ENCODE measurements at regions not wholly inside any gene's neighbourhood (a gene's known extent, or its start where the extent isn't known, plus 50 kb on each side); places are given as distances from the start of the nearest gene placed in this dataset.

DNA sequence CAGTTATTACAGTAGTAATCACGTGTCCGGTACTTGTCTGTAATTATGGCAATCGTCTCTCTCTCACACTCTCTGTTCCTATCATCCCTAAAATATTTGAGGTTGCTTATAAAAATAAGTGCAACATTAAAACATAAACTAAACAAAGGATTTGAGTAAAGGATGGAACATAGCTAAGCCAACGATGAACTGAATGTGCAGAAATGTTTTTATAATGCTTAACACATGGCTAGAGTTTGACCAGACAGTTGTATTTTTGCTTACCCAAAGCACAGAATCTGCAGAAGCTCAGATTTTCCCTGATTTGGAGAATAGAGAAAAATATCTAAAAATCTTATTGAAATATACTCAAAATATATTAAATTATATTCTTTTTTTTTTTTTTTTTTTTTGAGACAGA, 1030.9 kb downstream of the NAALADL2 start:
- no peak for DNase-seq

GRCh38 chr3:175885231-175885766, 1026.2 kb downstream of the NAALADL2 start:
- no peak for DNase-seq

DNA sequence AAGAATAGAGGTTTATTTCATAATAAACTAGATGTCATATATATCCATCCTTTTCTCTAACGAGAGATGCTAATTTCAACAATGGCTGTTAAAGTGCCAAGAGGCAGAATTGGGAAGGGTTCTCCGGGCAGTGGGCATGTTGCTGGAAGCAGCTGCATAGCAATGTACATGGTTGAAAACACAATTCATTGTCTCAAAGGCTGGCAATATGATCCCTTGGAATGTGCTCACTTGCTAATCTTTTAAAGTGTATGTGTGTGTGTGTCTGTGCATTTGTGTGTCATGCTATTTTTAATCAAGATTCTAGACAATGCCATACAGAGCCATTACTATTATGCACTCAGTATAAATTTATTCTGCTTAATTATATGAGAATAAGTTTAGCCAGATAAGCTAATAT, 1020.3 kb downstream of the NAALADL2 start:
- no peak for DNase-seq

DNA sequence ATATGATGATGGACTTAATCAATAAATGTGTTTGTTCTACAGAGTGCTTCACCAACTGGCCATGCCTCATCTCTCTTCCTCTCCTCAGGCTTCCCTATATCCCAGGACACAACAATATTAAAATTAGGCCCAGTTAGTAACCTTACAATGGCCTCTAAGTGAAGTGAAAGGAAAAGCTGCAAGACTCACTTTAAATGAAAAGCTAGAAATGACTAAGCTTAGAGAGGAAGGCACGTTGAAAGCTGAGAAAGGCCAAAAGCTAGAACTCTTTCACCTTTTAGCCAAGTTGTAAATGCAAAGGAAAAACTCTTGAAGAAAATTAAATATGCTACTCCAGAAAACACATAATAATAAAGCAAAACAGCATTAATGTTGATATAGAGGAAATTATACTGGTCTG, 1010.3 kb downstream of the NAALADL2 start:
- DNase-seq: no peak

DNA sequence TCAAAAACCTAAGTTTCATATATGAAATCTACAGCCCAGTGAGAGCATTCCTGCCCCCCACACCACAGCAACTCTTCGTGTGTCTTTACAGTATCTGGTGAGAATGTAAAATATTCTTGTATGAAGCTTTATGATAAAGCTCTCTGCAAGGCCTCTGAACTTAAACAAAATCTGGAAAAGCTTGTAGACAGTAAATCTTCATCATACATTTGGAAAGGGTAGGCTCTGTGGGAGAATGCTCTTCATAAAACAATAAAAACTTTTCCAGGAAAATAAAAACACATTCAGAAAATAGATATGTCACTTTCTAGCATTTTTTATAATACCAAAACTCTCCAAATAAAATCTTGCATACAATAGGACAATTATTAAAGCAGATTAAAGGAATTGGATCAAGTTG, 1009.5 kb downstream of the NAALADL2 start:
- no peak for DNase-seq

- DNase-seq: no peak
Measured at GRCh38 chr3:175865724-175866123, 1006.6 kb downstream of the NAALADL2 start.

DNA sequence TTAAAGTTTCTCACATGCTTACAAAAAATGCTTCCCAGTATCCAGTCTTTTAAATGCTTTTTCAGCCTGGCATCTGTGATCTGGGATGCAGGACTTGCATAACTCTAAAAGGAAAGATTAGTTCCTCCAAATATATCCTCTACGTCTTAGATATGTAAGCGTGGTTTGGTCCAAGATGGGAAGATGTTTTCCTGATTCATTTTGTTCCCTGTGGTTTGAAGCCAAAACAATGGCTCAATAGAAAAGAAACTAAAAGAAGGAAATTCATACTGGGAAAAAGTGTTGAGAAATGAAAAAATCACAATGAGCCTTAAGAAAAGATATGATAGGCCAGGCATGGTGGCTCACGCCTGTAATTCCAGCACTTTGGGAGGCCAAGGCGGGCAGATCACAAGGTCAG, 1002.8 kb downstream of the NAALADL2 start:
- DNase-seq: no peak
